GM21529 (cell line): ENCODE measurements at regions not wholly inside any gene's neighbourhood (a gene's known extent, or its start where the extent isn't known, plus 50 kb on each side); places are given as distances from the start of the nearest gene placed in this dataset.

Experiments used
- ATAC-seq: cut with Tn5 transposase; IDR thresholded peaks from one replicate; pipeline ENCODE4 v1.9.1; 2021; ENCODE audit not compliant: unreplicated experiment

GRCh38 chr9:84125046-84125445 is 144.4 kb downstream of the RMI1 start:
- no peak for ATAC-seq

- no peak for ATAC-seq
Observed at GRCh38 chr9:84129529-84129928, 148.9 kb downstream of the RMI1 start.

GRCh38 chr9:84136119-84136868 is 155.7 kb downstream of the RMI1 start:
- no peak for ATAC-seq

- no peak for ATAC-seq
Observed at GRCh38 chr9:84137968-84138367, 157.4 kb downstream of the RMI1 start.

DNA sequence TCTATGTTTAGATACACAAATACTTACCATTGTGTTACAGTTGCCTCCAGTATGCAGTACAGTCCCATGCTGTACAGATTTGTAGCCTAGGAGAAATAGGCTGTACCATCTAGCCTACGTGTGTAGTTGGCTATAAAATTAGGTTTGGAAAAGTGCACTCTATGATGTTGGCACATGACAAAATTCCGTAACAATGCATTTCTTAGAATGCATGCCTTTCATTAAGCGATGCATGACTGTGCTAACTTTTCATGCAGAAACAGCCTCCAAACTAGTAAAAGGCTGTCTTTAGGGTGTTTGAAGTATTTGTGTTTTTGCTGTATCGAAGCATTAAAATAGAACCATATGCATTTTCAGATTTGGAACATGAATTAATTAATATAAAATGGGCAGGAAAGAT is 157.9 kb downstream of the RMI1 start:
- no peak for ATAC-seq

DNA sequence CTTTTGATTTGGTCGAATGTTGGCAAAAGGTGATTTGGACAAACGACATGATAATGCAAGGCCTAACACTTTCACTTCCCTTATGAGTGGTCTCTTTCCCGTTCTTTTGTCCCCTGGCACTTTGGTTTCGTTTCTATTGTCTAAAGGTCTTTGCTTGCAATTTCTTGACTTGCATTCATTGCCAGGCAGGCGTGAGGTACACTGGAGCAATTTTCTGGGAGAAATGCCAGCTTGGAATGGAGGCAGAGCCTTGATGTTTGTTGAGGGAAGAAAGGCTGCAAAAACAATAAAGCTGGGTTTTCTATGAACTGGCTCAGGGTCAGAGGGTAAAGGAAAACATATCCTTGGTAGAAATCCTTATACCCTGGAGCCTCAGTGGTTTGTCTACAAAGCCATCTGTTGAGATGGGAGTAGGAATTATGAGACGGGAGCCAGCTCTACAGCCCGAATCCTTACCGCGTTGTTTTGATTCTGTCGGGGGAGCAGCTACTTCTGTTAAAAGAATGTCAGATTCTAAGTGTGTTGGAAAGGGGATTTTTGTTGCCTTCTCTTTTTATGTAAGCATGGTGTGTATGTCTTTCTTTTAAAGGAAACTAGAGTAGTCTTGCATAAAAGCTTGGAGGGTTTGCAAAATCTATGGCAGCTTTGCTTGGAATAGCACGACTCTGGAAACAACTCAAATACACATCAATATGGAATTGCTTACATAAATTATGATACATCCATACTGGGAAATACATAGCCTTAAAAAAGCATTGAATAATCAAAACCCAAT is 158.9 kb downstream of the RMI1 start:
- no peak for ATAC-seq

DNA sequence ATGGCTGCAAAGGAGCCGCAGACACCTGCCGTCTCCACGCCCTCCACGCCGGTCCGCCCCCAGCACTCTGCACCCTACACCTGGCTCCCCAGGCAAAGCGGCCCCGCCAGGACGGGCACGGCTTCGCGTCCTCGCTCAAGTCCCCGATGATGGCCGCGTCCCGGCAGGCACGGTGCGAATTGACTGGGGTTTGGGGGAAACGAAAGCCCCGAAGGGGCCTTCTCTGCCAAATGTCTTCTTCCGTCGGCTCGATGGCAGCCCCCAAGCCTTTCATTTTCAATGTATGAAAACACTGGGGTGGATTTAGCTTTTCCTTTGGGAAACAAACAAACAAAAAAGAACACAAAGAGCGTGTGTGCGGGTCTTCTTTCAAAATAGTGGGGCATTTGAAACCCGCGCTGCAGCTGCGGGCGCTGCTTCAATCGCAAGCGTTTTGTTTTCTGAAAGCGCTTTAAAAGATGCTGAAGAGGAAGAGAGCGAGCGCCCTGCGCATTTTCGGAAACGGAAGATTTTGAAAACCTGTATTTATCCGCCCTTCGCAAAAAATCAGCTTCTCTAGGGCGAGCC is 160.0 kb downstream of the RMI1 start:
- ATAC-seq: no peak

DNA sequence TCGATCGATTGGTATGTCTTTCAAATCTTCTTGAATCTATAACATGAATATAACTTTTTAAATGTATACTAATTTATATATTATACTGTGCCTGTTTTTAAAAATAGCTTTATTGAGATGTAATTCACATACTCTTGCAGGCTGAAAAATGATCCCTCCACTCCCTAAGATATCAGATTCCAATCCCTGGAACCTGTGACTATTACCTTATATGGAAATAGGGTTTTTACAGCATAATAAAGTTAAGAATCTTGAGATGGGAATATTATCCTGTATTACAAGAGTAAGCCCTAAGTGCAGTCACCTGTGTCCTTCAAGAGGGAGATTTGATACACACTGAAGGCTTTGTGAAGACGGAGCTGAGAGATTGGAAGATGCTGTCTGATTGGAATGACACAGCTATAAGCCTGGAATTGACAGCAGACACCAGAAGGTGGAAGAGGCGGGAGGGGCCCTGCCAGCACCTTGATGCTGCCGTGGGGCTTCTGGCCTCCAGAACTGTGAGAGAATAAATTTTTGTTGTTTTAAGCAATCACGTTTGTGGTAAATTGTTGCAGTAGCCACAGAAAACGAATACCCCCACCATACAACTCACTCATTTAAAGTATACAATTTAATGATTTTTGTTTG is 161.3 kb downstream of the RMI1 start:
- ATAC-seq: no peak

GRCh38 chr9:84145031-84145430 is 164.4 kb downstream of the RMI1 start:
- no peak for ATAC-seq

- no peak for ATAC-seq
Observed at GRCh38 chr9:84145780-84146179, 165.2 kb downstream of the RMI1 start.

DNA sequence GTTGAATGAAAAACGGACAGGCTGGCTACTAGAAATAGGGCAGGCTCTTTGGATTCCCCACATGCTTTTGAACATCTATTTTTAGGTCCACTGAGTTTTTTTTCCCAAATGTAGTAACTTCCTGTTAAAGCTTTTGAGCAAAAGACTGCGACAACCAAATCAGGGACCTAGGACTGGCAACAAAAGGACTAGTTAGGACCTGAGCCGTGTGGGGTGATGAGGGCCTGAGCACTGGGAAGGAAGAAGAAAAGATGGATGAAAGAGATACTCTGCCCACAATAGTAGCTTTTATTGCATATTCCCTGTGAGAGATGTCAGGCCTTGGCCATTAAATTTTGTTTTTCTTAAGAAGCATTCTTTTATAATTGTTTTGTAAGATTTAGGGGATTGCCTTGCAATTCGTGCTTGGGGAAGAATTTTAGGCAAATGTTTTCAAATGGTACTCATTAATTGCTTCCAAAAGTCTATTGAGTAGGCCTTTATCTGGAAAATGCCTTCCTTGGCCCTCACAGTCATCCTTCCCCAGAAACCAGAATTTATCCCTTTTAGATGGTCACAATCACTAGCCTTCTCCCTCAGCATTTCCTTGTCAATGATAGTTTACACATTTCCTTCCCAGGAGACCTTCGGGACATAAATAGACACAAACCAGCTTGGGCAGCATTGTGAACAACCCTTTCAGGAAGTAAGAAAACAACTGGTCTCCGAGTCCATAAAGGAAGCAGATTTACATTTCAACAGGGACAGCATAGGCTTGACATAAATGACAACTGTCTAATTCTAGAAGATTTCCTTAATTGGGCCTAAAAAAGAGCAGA is 166.5 kb downstream of the RMI1 start:
- ATAC-seq: no peak

GRCh38 chr9:84151236-84151635 is 170.6 kb downstream of the RMI1 start:
- ATAC-seq: no peak

DNA sequence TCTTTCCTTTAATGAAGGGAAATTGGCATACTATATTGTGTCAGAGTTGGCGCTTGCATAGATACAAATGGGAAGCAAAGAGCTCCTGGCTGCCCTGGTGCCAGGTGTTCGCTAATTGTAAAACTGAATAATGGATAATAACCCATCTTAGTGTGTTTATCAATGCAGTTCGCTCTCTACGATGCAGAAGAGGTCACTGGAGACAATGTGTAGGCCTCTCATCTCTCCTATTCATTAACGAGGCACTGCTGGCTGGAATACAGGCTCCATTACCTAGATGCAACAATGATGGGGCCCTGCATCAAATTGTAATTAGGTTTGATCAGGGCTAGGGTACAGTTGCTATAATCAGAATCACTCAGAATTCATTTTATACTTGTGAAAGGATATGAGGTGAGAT is 171.0 kb downstream of the RMI1 start:
- ATAC-seq: no peak

GRCh38 chr9:84152204-84152603 is 171.6 kb downstream of the RMI1 start:
- no peak for ATAC-seq

DNA sequence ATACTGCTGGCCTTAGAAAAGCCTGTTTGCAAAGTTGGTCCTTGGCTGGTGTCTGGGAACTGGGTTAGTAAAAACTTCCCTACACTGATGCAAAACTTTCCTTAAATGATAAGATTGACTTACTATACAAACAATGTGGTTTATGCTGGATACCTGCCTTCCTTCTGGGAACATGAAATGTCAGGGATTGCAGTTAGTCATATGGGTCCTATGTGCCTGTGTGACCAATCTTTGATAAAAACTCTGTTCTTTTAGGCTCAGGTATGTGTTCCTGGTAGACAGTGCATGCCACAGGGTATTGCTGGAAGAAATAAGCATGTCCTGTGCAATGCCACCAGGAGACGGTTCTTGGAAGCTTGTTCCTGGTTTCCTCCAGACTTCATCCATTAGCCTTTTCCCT is 173.3 kb downstream of the RMI1 start:
- no peak for ATAC-seq

DNA sequence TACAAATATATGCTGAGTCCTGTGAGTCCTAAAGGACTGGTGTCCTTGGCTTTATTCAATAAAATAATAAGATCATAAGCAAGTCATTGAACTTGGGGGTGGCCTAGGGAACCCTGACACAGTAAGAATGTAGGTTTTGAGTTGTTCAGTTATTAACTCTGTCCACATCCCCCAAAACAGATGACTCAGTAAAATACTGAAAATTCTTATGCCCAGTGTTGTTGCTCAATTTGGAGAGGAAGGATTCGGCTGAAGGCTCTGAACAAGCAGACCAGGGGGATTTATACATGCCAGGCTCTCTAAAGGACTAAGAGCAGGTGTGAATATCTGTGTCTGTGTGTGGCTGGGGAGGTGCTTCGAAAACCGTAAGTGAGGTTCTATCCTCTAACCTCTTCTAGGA is 173.7 kb downstream of the RMI1 start:
- no peak for ATAC-seq

- no peak for ATAC-seq
Observed at GRCh38 chr9:84163052-84163650, 177.4 kb downstream of the SLC28A3 start.

DNA sequence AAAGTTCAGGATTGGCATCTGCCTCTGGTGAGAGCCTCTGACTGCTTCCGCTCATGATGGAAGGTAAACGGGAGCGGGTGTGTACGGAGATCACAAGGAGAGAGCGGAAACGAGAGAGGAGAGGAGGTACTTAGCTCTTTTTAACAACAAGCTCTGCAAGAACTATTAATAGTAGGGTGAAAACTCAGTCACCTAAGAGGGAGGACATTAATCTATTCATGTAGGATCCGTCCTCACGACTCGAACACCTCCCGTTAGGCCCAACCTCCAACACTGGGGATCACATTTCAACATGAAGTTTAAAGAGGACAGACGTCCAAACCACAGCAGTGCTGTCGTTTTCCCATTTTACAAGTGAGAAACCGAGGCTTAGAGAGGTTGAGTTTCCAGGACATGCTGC is 173.7 kb downstream of the SLC28A3 start:
- no peak for ATAC-seq

GRCh38 chr9:84169240-84169639 is 171.3 kb downstream of the SLC28A3 start:
- ATAC-seq: no peak

DNA sequence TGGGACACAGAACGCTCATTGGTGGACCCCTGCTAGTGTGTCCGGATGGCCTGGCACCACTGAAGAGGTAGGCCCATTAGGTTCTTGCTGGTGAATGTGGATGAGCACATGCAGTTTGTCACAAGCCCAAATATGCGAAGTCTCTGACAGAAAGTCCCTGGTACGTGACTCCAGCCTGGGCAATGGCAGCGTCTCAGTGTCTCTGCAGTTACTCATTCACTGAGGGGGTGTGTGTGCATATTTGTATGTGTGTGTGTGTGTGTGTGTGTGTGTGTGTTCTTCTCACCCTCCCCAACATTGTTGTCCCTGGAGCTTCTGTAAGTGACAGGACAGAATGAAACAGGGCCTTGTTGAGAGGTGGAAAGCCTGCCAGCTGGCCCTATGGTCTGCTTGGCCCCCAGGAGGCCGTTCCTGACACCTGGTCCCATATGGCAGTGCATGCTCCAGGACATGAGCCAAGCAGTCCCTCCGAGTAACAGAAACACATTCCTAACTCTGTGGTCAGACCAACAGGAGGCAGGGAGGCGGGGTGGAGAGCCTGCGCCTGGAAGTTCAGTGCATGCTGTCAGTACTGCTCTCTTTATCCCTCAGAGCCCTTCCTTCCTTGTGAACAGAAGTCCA is 169.9 kb downstream of the SLC28A3 start:
- ATAC-seq: no peak
